Left colon (tissue), 2 donors: ENCODE measurements at regions not wholly inside any gene's neighbourhood (a gene's known extent, or its start where the extent isn't known, plus 50 kb on each side); places are given as distances from the start of the nearest gene placed in this dataset.

Source experiments
- ATAC-seq: fragments of 200-7000 bp; cut with Tn5 transposase; one replicate; pipeline ENCODE4 v1.9.1; 2020; ENCODE audit warnings: mild to moderate bottlenecking, moderate library complexity
- DNase-seq, 2 donors: peaks; one replicate each; pipeline ENCODE4 v3.0.0-alpha.2; 2020
- intact Hi-C, 2 donors: fragments of 100-400 bp; cut with DNase I in 1 of 2; cut with micrococcal nuclease in 1 of 2; formaldehyde crosslinking; loops; one replicate each; pipeline versions ENCODE4 v1.11.2 to v1.14.0; 2022; cut with DNase I, micrococcal nuclease
- donor health status: DM: no; HTN: no; CAD: no.
- donor health status: DM: yes; HTN: yes; CAD: no.

GRCh38 chr21:27466140-27466539 is 499.3 kb upstream of the ADAMTS5 start:
- ATAC-seq (no peak), DNase-seq (no peak)
- intact Hi-C loops, result no loop called here

- DNase-seq, result no peak
Observed at GRCh38 chr21:27464648-27465047, 497.8 kb upstream of the ADAMTS5 start.

GRCh38 chr21:27462726-27463125 is 495.8 kb upstream of the ADAMTS5 start:
- intact Hi-C loops, result no loop called here

More at GRCh38 chr21:27464648-27465047, 497.8 kb upstream of the ADAMTS5 start:
- ATAC-seq, result no peak
- intact Hi-C loops, result no loop called here

GRCh38 chr21:27454234-27454633 is 487.3 kb upstream of the ADAMTS5 start:
- intact Hi-C loops, result no loop called here
- ATAC-seq (no peak), DNase-seq (no peak)

More at GRCh38 chr21:27462726-27463125, 495.8 kb upstream of the ADAMTS5 start:
- DNase-seq (no peak), ATAC-seq (no peak)

GRCh38 chr21:27451116-27451515 is 484.2 kb upstream of the ADAMTS5 start:
- intact Hi-C loops, result no loop called here
- DNase-seq (no peak), ATAC-seq (no peak)

- DNase-seq (no peak), ATAC-seq (no peak)
- intact Hi-C loops, result no loop called here
Observed at GRCh38 chr21:27450216-27450615, 483.3 kb upstream of the ADAMTS5 start.

- ATAC-seq (no peak), DNase-seq (no peak)
- intact Hi-C loops, result no loop called here
Observed at GRCh38 chr21:27448960-27449359, 482.1 kb upstream of the ADAMTS5 start.

- intact Hi-C loops, result no loop called here
- ATAC-seq (no peak), DNase-seq (no peak)
Observed at GRCh38 chr21:27447843-27448242, 481.0 kb upstream of the ADAMTS5 start.

- peak; percentile 92 for ATAC-seq
- intact Hi-C loops, result no loop called here
- DNase-seq, result no peak
Observed at GRCh38 chr21:27429710-27430341, 462.9 kb upstream of the ADAMTS5 start.

GRCh38 chr21:27426196-27426595 is 459.3 kb upstream of the ADAMTS5 start:
- DNase-seq (no peak), ATAC-seq (no peak)
- intact Hi-C loops, result no loop called here

GRCh38 chr21:27425574-27425973 is 458.7 kb upstream of the ADAMTS5 start:
- DNase-seq (no peak), ATAC-seq (no peak)
- intact Hi-C loops, result no loop called here

GRCh38 chr21:27425172-27425571 is 458.3 kb upstream of the ADAMTS5 start:
- intact Hi-C loops, result no loop called here
- DNase-seq (no peak), ATAC-seq (no peak)

- intact Hi-C loops, result no loop called here
- no peak for ATAC-seq
- DNase-seq, result no peak
Observed at GRCh38 chr21:27424601-27425000, 457.7 kb upstream of the ADAMTS5 start.

GRCh38 chr21:27423906-27424595 is 457.2 kb upstream of the ADAMTS5 start:
- DNase-seq (no peak), ATAC-seq (peak; percentile 87)
- intact Hi-C loops, result no loop called here

- DNase-seq, result peak in 1 of 2 donors; percentile 20
- intact Hi-C loops, result no loop called here
- no peak for ATAC-seq
Observed at GRCh38 chr21:27423038-27423437, 456.1 kb upstream of the ADAMTS5 start.

GRCh38 chr21:27422435-27422834 is 455.5 kb upstream of the ADAMTS5 start:
- DNase-seq (no peak), ATAC-seq (no peak)
- intact Hi-C loops, result no loop called here

- intact Hi-C loops, result no loop called here
- ATAC-seq (no peak), DNase-seq (no peak)
Observed at GRCh38 chr21:27421654-27422053, 454.8 kb upstream of the ADAMTS5 start.

GRCh38 chr21:27419153-27419552 is 452.3 kb upstream of the ADAMTS5 start:
- intact Hi-C loops, result no loop called here
- no peak for DNase-seq
- ATAC-seq, result no peak

GRCh38 chr21:27418346-27418745 is 451.5 kb upstream of the ADAMTS5 start:
- intact Hi-C loops, result no loop called here
- DNase-seq, result no peak
- ATAC-seq, result no peak

GRCh38 chr21:27412530-27412929 is 445.6 kb upstream of the ADAMTS5 start:
- DNase-seq (no peak), ATAC-seq (peak; percentile 89)
- intact Hi-C loops, result no loop called here

- ATAC-seq (no peak), DNase-seq (no peak)
- intact Hi-C loops, result no loop called here
Observed at GRCh38 chr21:27408826-27409225, 441.9 kb upstream of the ADAMTS5 start.
